ENCODE measurements at regions not wholly inside any gene's neighbourhood (a gene's known extent, or its start where the extent isn't known, plus 50 kb on each side); places are given as distances from the start of the nearest gene placed in this dataset.

DNA sequence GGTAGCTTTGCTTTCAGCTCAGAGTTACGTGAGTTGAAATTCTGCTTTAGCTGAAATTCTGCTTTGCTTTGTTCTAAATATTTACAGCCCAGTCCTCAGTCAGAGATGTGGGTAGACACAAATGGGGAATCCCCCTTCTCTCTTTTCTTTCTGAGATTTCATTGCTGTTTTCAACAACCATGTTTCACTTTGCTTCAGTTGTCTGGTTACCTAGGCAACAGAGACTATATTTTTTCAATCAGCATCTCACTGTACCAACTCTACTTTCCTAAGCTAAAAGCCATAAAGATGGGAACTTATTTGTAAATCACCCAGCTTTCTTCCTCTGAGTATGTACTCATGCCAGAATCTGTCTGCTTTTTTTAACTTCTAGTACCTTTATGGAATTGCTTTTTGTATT, 509.0 kb downstream of the OLFM4 start:
- DNase-seq = no peak

DNA sequence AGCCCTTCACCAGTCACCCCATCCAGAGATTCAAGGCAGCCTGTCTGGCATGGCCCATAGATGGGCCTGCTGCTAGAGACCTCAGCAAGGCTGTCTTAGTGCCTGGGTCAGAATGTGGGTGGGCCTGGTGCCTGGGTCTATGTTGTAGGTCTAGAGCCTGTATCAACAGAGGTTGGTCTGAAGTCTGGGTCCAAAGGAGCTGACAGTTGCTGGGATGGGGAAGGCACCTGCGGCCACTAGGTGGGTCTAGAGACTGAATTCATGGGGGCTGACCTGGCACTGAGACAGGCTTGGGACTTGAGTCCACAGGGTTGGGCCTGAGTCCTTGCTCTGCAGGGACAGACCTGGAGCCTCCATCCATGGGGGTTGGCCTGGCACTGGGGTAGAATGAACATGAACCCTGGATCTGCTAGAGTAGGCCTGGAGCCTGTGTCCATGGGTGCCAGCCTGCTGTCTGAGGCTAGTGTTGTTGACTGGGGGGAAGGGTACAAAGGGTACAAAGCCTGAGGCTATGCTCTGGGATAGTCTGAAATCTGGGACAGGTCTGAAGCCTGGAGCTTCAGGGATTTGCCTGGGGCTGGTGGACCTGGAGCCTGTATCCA, 516.8 kb downstream of the OLFM4 start:
- no peak for DNase-seq

- no peak for DNase-seq
Measured at GRCh38 chr13:53560556-53560955, 531.9 kb downstream of the OLFM4 start.

GRCh38 chr13:53562419-53562818, 533.8 kb downstream of the OLFM4 start:
- no peak for DNase-seq

- no peak for DNase-seq
Measured at GRCh38 chr13:53568491-53568890, 539.9 kb downstream of the OLFM4 start.

DNA sequence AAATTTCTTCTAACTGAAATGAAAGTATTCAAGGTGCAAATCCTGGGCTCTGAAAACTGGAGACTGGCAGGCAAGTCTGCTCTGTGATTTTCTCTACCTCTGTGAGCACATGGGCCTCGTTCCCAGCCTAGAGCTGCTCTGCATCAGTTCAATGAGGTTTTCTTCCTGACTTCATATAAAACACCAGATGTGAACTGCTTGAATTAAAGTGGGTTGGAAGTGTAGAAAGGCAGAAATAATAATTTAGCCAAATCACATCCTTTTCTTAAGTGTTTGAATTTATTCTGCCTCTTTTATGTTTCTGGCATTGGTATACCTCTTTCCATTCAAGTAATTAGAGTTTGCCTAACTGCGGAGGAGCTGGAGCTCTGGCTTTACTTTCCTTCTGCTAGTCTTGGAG, 540.8 kb downstream of the OLFM4 start:
- DNase-seq = no peak

DNA sequence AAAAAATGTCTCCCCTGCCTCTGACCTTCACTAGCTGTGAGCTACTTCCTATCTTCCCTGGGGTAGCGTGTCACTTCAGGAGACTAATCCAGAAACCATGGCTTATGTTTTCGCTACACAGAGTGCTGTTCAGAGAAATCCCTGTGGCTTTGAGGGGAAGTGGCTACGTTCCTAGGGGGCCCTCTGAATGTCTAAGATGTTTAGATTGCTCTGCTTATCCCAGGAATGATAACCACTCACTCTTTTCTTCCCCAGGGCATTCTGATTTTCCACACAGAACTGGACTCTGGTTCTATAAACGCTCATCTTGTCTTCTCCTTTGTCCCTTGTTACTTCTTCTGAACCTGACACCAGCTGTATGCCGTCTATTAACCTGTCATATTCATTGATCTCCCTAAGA, 572.5 kb downstream of the OLFM4 start:
- no peak for DNase-seq

- no peak for DNase-seq
Measured at GRCh38 chr13:53605326-53605725, 576.7 kb downstream of the OLFM4 start.

GRCh38 chr13:53612200-53612599, 583.6 kb downstream of the OLFM4 start:
- no peak for DNase-seq

DNA sequence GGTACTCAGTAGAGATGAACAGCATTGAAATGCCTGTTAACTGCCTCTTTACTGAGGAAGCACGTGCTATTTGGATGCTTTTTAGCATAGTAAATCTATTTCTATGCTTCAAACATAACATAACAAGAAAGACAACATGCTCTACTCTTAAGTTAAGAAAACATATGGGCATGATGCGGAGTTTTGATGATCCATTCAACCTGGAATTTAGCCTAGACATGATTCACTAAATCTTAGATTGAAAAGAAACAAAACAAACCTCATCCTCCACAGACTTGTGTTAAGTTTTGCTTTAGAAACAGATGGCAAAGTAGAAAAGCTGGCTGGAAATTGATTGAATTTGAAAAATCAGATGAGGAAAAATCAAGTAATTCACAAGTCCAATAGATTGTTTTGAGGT, 593.8 kb downstream of the OLFM4 start:
- no peak for DNase-seq

DNA sequence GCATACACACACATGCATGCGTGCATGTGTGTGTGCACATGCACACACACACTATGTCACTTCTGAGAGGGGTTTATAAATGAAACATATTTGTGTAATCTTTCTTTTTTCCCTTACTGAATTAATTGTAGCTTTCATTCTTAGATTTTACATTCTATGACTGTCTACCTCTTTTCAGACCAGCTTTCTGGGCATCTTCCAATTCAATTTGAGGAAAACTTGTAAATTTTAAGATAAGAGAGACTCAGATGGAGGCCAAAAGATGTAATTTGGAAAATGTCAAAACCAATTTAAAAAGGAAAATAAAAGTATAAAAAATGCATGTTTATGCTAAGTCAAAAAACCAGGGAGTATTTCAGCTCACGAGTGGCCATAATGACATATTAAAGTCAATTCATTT, 594.5 kb downstream of the OLFM4 start:
- DNase-seq = no peak

DNA sequence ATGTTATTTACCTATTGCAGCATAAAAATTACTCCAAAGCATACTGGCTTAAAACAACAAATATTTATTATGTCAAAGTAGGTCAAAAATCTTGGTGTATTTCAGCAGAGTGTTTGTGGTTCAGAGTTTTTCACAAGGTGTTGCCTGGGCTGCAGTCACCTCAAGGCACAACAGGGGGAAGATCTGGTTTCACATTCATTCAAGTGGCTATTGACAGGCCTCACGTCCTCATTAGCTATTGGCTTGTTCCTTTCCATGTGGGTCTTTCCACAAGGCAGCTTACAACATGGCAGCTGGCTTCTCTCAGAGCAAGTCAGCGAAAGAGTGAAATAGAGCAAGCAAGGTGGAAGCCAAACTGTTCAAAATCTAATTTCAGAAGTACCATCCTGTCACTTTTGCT, 602.9 kb downstream of the OLFM4 start:
- no peak for DNase-seq

- DNase-seq = no peak
Measured at GRCh38 chr13:53638040-53638439, 609.4 kb downstream of the OLFM4 start.

GRCh38 chr13:53642306-53642705, 613.7 kb downstream of the OLFM4 start:
- no peak for DNase-seq

DNA sequence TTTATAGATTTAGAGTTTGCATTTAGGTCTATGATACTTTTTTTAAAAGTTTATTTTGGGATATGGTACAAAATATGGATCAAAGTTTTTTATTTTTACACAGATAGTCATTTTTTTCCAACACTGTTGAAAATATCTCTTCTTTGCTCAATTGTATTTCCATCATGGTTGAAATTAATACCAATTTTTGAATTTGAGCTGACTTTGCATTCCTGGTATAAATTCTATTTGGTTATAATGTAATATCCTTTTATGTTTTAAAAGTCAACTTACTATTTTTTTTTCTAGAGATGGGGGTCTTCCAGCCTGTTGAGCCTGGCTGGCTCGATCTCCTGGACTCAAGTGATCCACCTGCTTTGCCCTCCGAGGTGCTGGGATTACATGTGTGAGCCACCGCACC, 620.1 kb downstream of the OLFM4 start:
- DNase-seq = no peak

- DNase-seq = no peak
Measured at GRCh38 chr13:53672005-53672404, 643.4 kb downstream of the OLFM4 start.

DNA sequence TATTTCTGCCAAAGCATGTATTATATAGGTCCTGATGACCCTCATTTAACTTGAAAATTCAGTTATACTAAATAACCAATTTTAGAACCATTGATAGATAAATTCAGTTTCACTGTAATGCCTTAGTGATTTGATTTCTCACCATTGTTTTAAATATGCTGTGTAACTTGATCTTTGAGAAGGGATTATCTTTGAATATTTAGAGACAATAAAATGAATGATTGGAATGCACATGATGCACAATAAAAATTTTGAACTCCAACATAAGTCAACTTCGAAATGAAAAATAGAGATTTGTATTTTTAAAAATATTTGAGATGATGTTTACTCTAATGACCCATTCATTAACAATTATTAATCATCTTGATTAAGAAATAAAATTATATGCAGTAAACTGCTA, 654.5 kb downstream of the OLFM4 start:
- no peak for DNase-seq

GRCh38 chr13:53683608-53684007, 655.0 kb downstream of the OLFM4 start:
- DNase-seq = no peak

DNA sequence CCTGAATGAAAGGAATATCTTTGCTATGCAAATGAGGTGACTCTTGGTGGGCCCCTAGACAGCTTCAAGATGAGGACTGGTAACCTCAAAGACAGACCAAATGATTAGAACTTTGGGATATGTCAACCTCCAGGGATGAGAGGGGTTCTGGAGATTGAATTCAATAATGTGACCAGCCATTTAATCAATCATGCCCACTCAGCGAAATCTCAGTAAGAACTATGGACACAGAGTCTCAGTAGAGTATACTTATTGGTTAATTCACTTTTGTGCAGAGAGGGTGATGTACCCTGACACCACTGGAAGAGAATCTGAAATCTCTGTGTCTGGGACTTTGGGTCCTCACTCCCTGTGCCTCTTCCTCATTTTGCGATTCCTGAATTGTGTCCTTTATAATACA, 662.8 kb downstream of the OLFM4 start:
- no peak for DNase-seq

DNA sequence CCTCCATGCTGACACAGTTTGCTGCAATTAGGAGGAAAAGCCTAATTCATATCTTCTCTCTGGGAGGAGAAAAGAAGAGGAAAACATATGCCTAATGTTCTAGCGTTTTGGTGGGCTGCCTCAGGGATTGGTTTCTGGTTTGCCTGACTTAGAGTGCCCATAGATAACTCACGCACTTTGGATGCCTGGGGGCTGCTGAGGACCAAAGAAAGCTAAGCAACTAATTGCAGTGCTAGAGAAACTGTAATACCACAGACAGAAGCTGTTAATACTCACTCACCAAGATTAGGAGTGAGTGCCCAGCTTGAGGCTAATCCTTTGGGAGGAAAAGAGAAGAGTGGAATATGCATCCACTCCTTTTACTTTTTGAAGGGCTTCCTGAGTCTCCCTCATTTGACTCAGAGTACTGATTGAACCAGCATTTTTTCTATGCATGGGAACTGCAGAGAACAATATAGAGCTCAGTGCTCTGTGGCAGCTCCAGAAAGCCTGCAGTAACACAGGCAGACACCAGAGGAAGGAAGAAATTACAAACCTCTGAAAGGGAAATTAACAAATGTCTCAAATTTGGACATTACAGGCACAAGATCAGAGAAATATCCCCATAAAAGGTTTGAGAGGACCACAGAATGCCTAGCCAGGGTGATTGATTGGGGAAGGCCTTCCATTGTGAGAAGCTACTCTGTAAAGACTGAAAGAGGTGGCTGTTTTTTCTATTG, 666.4 kb downstream of the OLFM4 start:
- DNase-seq = no peak

DNA sequence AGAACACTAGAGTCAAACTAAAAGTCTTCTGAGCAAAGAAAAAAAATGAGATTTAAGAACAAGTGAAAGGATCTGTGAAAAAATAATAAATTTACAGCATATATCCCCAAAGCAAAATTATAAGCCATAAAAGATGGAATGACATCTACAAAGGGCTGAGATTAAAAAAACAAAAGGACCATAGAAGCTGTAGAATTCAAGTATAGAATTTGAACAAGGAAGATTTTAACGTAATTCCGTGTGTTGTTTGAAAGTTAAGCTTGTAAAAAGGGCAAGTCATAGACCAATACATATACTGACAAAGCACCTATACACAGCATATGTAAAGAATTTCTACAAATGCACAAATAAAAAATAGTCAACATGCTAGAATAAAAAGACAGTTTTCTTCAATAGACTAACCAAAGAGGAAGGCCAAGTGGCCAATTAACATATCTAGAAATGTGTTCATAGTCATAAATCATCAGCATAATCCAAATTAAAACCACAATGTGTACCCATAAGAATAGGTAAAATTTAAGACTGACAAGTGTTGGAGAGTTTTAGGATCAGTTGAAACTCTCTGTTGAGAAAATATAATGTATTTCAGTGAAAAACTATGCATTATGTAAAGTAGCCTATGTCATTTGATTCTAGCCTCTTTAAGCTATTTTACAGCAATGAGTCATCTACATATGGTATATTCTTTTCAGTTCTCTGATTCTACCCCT, 674.9 kb downstream of the OLFM4 start:
- DNase-seq = no peak

GRCh38 chr13:53719281-53719680, 690.7 kb downstream of the OLFM4 start:
- no peak for DNase-seq

DNA sequence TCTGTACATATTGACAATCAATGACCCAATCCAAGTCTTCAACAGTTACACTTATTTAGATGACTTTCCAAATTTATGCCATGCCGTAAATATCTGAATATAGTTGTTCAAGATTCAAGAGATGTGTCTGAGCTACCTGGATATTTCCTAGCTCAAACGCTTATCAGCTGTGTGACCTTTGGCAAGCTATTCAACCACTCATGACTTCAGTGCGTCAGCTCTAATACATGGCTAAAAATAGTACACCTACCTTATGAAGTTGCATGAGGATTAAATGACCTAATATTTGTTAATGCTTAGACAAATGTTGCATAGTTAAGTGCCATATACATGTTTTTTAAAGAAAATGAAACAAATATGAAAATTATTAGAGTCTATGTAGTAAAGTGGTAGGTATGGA, 704.1 kb downstream of the OLFM4 start:
- DNase-seq = no peak

DNA sequence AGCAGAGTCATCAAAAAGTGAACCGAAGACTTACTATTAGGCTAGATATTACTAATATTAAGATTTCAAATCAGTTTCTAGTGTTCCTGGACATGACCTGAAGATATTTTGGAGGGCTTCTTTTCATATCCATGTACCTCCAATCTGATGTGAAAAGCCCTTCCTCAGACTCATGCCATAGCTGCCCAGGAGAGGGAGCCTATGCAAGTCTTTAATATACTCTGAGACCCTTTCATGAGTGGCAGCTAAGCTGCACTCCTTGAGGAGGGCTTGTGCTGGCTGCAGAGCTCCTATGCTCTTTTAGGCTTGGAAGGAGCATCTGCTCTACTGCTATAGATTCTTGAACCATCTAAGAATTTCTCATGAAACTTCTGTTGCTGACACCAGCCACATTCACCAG, 715.3 kb downstream of the OLFM4 start:
- DNase-seq = no peak

- DNase-seq = no peak
Measured at GRCh38 chr13:53747825-53748224, 719.2 kb downstream of the OLFM4 start.

Data from hematopoietic multipotent progenitor cell treated with erythropoietin and hydrocortisone succinate and interleukin-3 and kit ligand, for 8 days (in vitro differentiated cells).